ENCODE measurements at regions not wholly inside any gene's neighbourhood (a gene's known extent, or its start where the extent isn't known, plus 50 kb on each side); places are given as distances from the start of the nearest gene placed in this dataset.

DNA sequence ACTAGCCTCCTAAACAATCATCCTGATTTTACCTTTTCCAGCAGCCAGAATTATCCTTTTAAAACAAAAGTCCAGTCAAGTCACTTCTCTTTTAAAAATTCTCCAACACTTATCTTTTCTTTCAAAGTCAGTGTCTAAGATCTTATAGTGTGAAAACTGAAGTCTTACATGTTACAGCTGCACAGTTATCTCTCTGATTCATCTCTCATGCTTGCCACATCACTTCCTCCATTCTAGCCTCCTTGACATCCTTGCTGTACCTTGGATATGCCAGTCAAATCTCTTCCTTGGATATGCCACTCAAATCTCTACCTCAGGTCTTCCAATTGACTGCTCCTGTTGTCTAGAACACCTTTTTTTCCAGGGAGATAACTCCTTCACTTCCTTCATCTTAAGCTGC is 361.7 kb upstream of the FTMT start:
- no peak overlapping the region for H3K56ac ChIP-seq (ENCODE audit: extremely low read depth, insufficient read depth, low read length)
- H4K91ac ChIP-seq (ENCODE audit: insufficient read depth, low read depth, low read length), result no peak overlapping the region
- CTCF ChIA-PET, result no interaction called here
- H4K5ac ChIP-seq (ENCODE audit: low read depth, low read length), result no peak overlapping the region
- H3K79me1 ChIP-seq (ENCODE audit: low read depth in 1 of 2, low read length in 2 of 2), result no peaks in the 10 kb centered on the region
- no peak overlapping the region for H3K27ac ChIP-seq (ENCODE audit: insufficient read depth, low read length)
- no peak overlapping the region for H3K9ac ChIP-seq (ENCODE audit: low read depth, low read length)
- BruUV-seq (replicated peaks), result no TSS peak
- POLR2A ChIA-PET (ENCODE audit: unreplicated experiment), result no interaction called here
- H2BK120ac ChIP-seq (ENCODE audit: low read depth, low read length), result no peak overlapping the region
- no peaks in the 10 kb centered on the region for H3K9me3 ChIP-seq (ENCODE audit: control insufficient read depth, insufficient read depth, low read length)
- H2BK5ac ChIP-seq (ENCODE audit: low read depth, low read length, poor library complexity, severe bottlenecking), result no peak overlapping the region
- H2AK9ac ChIP-seq (replicated peaks; ENCODE audit: low read depth, low read length, poor library complexity), result no peak overlapping the region
- no peaks in the 10 kb centered on the region for H3K36me3 ChIP-seq (ENCODE audit: control insufficient read depth, insufficient read depth, low read length)
- no peak overlapping the region for H2BK20ac ChIP-seq (ENCODE audit: low read depth, low read length)
- DNase-seq (no peak), ATAC-seq (ENCODE audit: low read depth) (no peak)
- no peaks in the 10 kb centered on the region for H3K4me1 ChIP-seq (ENCODE audit: control insufficient read depth, insufficient read depth, low read length)
- H4K8ac ChIP-seq (ENCODE audit: low read depth in 2 of 2, low read length in 2 of 2), result no peak overlapping the region
- no peaks in the 10 kb centered on the region for H3K27me3 ChIP-seq (ENCODE audit: control insufficient read depth, insufficient read depth, low read length)
- dilution Hi-C loops (cut with HindIII; ENCODE audit: low sequenced_read_pairs, unreplicated experiment) (no loop called here), in situ Hi-C loops (cut with MboI; ENCODE audit: low sequenced_read_pairs) (no loop called here), intact Hi-C loops (cut with micrococcal nuclease) (no loop called here)
- no peak overlapping the region for H3K18ac ChIP-seq (ENCODE audit: low read depth, low read length)
- H3K4me3 ChIP-seq (ENCODE audit: insufficient read depth, low read depth, low read length), result no peak overlapping the region
- H2AFZ ChIP-seq (replicated peaks; ENCODE audit: low read length, poor library complexity), result no peak overlapping the region
- no peaks in the 10 kb centered on the region for H3K9me1 ChIP-seq (ENCODE audit: insufficient read depth, low read length)
- no peak overlapping the region for H3K4ac ChIP-seq (ENCODE audit: low read depth, low read length)
- TF ChIP-seq MAZ (IDR thresholded peaks at IDR 0.05; ENCODE audit: borderline replicate concordance, low read depth, low read length), result no peak
- no peak for TF ChIP-seq RFX5 (IDR thresholded peaks at IDR 0.05; ENCODE audit: low read depth, low read length)
- no peak for TF ChIP-seq RAD21 (IDR thresholded peaks at IDR 0.05; ENCODE audit: low read length)
- TF ChIP-seq CHD1 (IDR thresholded peaks at IDR 0.05; ENCODE audit: low read depth, low read length), result no peak
- TF ChIP-seq MAFK (IDR thresholded peaks at IDR 0.05; ENCODE audit: low read depth, low read length), result no peak
- TF ChIP-seq RCOR1 (IDR thresholded peaks at IDR 0.05; ENCODE audit: insufficient replicate concordance, low read length), result no peak
- TF ChIP-seq, protein P1, sequence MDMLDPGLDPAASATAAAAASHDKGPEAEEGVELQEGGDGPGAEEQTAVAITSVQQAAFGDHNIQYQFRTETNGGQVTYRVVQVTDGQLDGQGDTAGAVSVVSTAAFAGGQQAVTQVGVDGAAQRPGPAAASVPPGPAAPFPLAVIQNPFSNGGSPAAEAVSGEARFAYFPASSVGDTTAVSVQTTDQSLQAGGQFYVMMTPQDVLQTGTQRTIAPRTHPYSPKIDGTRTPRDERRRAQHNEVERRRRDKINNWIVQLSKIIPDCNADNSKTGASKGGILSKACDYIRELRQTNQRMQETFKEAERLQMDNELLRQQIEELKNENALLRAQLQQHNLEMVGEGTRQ (IDR thresholded peaks at IDR 0.05; ENCODE audit: low read depth, low read length), result no peak
- no peak for TF ChIP-seq SMC3 (IDR thresholded peaks at IDR 0.05; ENCODE audit: low read depth, low read length)
- TF ChIP-seq, protein P2, sequence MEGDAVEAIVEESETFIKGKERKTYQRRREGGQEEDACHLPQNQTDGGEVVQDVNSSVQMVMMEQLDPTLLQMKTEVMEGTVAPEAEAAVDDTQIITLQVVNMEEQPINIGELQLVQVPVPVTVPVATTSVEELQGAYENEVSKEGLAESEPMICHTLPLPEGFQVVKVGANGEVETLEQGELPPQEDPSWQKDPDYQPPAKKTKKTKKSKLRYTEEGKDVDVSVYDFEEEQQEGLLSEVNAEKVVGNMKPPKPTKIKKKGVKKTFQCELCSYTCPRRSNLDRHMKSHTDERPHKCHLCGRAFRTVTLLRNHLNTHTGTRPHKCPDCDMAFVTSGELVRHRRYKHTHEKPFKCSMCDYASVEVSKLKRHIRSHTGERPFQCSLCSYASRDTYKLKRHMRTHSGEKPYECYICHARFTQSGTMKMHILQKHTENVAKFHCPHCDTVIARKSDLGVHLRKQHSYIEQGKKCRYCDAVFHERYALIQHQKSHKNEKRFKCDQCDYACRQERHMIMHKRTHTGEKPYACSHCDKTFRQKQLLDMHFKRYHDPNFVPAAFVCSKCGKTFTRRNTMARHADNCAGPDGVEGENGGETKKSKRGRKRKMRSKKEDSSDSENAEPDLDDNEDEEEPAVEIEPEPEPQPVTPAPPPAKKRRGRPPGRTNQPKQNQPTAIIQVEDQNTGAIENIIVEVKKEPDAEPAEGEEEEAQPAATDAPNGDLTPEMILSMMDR (conservative IDR thresholded peaks at IDR 0.05; ENCODE audit: low read depth, low read length), result no peak
- no peak for TF ChIP-seq CEBPB (IDR thresholded peaks at IDR 0.05; ENCODE audit: low read depth, low read length)
- TF ChIP-seq FOS (IDR thresholded peaks at IDR 0.05; ENCODE audit: low read depth, low read length), result no peak
- TF ChIP-seq POLR2A (IDR thresholded peaks at IDR 0.05; ENCODE audit: low read depth, low read length), result no peak
- no peak for TF ChIP-seq MXI1 (IDR thresholded peaks at IDR 0.05; ENCODE audit: borderline replicate concordance, low read depth, low read length)
- TF ChIP-seq, protein P3, sequence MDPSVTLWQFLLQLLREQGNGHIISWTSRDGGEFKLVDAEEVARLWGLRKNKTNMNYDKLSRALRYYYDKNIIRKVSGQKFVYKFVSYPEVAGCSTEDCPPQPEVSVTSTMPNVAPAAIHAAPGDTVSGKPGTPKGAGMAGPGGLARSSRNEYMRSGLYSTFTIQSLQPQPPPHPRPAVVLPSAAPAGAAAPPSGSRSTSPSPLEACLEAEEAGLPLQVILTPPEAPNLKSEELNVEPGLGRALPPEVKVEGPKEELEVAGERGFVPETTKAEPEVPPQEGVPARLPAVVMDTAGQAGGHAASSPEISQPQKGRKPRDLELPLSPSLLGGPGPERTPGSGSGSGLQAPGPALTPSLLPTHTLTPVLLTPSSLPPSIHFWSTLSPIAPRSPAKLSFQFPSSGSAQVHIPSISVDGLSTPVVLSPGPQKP (IDR thresholded peaks at IDR 0.05; ENCODE audit: borderline replicate concordance, low read depth, low read length), result no peak
- no peak for TF ChIP-seq BHLHE40 (IDR thresholded peaks at IDR 0.05; ENCODE audit: low read depth, low read length)
- no peak for TF ChIP-seq NFE2L2 (IDR thresholded peaks at IDR 0.05; ENCODE audit: low read depth, low read length)
- H4K20me1 ChIP-seq (ENCODE audit: insufficient read depth, low read length), result no peaks in the 10 kb centered on the region
- H2BK15ac ChIP-seq (ENCODE audit: low read depth, low read length), result no peak overlapping the region
- H3K14ac ChIP-seq (replicated peaks; ENCODE audit: low read depth, low read length), result no peak overlapping the region
- H3K23ac ChIP-seq (ENCODE audit: low read depth, low read length), result no peak overlapping the region
- H2AK5ac ChIP-seq (ENCODE audit: low read depth, low read length), result no peak overlapping the region
- H3K4me2 ChIP-seq (ENCODE audit: low read depth, low read length), result no peak overlapping the region

Measured in IMR-90 (cell line).